ENCODE measurements at regions not wholly inside any gene's neighbourhood (a gene's known extent, or its start where the extent isn't known, plus 50 kb on each side); places are given as distances from the start of the nearest gene placed in this dataset.

- no peak overlapping the region for H3T11ph ChIP-seq (ENCODE audit: low read length)
- H3K9ac ChIP-seq (ENCODE audit: extremely low read depth, insufficient read length, low read length) = no peak overlapping the region
- H2BK15ac ChIP-seq (ENCODE audit: low read depth, low read length) = no peak overlapping the region
- no peak overlapping the region for H4K91ac ChIP-seq (ENCODE audit: insufficient read length, low read depth, low read length)
- TF ChIP-seq CTCF (conservative IDR thresholded peaks at IDR 0.05) = no peak
- H3K56ac ChIP-seq (ENCODE audit: insufficient read length, low read depth, low read length) = no peak overlapping the region
- no peak overlapping the region for H3K4ac ChIP-seq (ENCODE audit: low read depth, low read length)
- no peaks in the 10 kb centered on the region; a peak in 1 of 7 replicates for H3K36me3 Mint-ChIP-seq (ENCODE audit: insufficient read depth in 1 of 3, low read depth in 3 of 3)
- no peak overlapping the region for H2BK20ac ChIP-seq (ENCODE audit: low read depth, low read length, poor library complexity, severe bottlenecking)
- H3K4me1 ChIP-seq (ENCODE audit: insufficient read depth, low read length) = no peaks in the 10 kb centered on the region
- WGBS (ENCODE audit: extremely low coverage, insufficient read length, low lambda C conversion rate) = no CpG with 5 or more reads among the region's 4 CpGs
- H3K79me2 ChIP-seq (ENCODE audit: insufficient read depth, low read length) = no peaks in the 10 kb centered on the region
- no peak overlapping the region; a peak in 1 of 7 replicates for H3K27ac Mint-ChIP-seq
- H4K8ac ChIP-seq (replicated peaks; ENCODE audit: insufficient read length, low read depth, low read length) = no peak overlapping the region
- no peak overlapping the region for H2AFZ ChIP-seq (ENCODE audit: low read length)
- no peak overlapping the region for H3K23ac ChIP-seq (ENCODE audit: insufficient read length, low read depth, low read length)
- H4K20me1 ChIP-seq (ENCODE audit: control insufficient read depth, insufficient read depth, insufficient read length) = no peaks in the 10 kb centered on the region
- no peak overlapping the region for H3K4me3 Mint-ChIP-seq
- no peak overlapping the region for H3K4me2 ChIP-seq (ENCODE audit: insufficient read depth, insufficient read length, low read length)
- H3K9me3 ChIP-seq (ENCODE audit: control insufficient read depth, low read depth, low read length) = no peaks in the 10 kb centered on the region
- no peaks in the 10 kb centered on the region for H3K79me1 ChIP-seq (ENCODE audit: insufficient read depth, low read depth, low read length, poor library complexity, severe bottlenecking)
- peaks cover 2 to 6% of the 10 kb centered on the region in 2 experiments; a peak in 2 of 4 replicates for H3K4me1 Mint-ChIP-seq
- no peaks in the 10 kb centered on the region for H3K27me3 ChIP-seq (ENCODE audit: insufficient read depth, low read length)
- no peak overlapping the region for H2BK120ac ChIP-seq (ENCODE audit: low read depth, low read length, poor library complexity, severe bottlenecking)
- peaks cover 3 to 8% of the 10 kb centered on the region in 2 experiments; a peak in 3 of 5 replicates for H3K9me3 Mint-ChIP-seq
- no peak overlapping the region for H2BK12ac ChIP-seq (ENCODE audit: insufficient read length, low read depth, low read length)
- peaks cover 13% of the 10 kb centered on the region for H3K27me3 Mint-ChIP-seq (ENCODE audit: low read depth)
- no peak overlapping the region for H2AK5ac ChIP-seq (ENCODE audit: insufficient read length, low read length)
- H2BK5ac ChIP-seq (ENCODE audit: insufficient read length, low read length) = no peak overlapping the region
- DNase-seq = no peak
- no peak overlapping the region for H3K27ac ChIP-seq (ENCODE audit: insufficient read length, low read depth, low read length)
- H3K23me2 ChIP-seq (ENCODE audit: insufficient read length, low read depth, low read length, poor library complexity, severe bottlenecking) = no peaks in the 10 kb centered on the region
- H4K5ac ChIP-seq (ENCODE audit: insufficient read length, low read depth, low read length) = no peak overlapping the region
- H3K18ac ChIP-seq (ENCODE audit: insufficient read length, low read depth, low read length) = no peak overlapping the region
- H3K14ac ChIP-seq (ENCODE audit: insufficient read depth, low read length) = no peak overlapping the region
These were observed 438.5 kb downstream of the ZNF536 start for GRCh38 chr19:30810726-30811125.

Data from H9 (cell line).